ENCODE measurements at regions not wholly inside any gene's neighbourhood (a gene's known extent, or its start where the extent isn't known, plus 50 kb on each side); places are given as distances from the start of the nearest gene placed in this dataset.

- Histone ChIP-seq H2BK15ac (ENCODE audit: low read length) (no peak overlapping the region), H3K23me2 (ENCODE audit: low read depth, low read length) (no peaks in the 10 kb centered on the region), H2BK12ac (ENCODE audit: low read depth, low read length) (no peak overlapping the region), H3K23ac (ENCODE audit: insufficient read length) (no peak overlapping the region), H3K4ac (replicated peaks; ENCODE audit: insufficient read length, low read depth, low read length) (no peak overlapping the region), H3K9me3 (ENCODE audit: insufficient read depth in 2 of 2, low read depth in 1 of 2, low read length in 1 of 2) (no peaks in the 10 kb centered on the region), H2AFZ (ENCODE audit: low read length) (peak overlapping the region; percentile 59; the same call in 1 of the 2 replicates), H3K18ac (ENCODE audit: extremely low read depth, low read length) (no peak overlapping the region), H3K9ac (replicated peaks in 1 of 4; ENCODE audit: extremely low read depth in 1 of 4, low read depth in 3 of 4, low read length in 3 of 4) (no peak overlapping the region), H3K79me2 (ENCODE audit: control insufficient read depth in 1 of 2, insufficient read depth in 2 of 2, low read length in 2 of 2) (no peaks in the 10 kb centered on the region), H4K91ac (replicated peaks; ENCODE audit: insufficient read length, low read length) (no peak overlapping the region), H2BK120ac (replicated peaks; ENCODE audit: low read depth, low read length) (no peak overlapping the region), H3K27ac (ENCODE audit: low read depth, low read length) (no peak overlapping the region), H3K56ac (replicated peaks; ENCODE audit: insufficient read length, low read depth, low read length) (no peak overlapping the region), H2BK5ac (ENCODE audit: low read depth, low read length) (no peak overlapping the region), H3K79me1 (ENCODE audit: low read depth, low read length) (no peaks in the 10 kb centered on the region), H3K4me1 (replicated peaks in 1 of 4; ENCODE audit: control insufficient read depth in 3 of 4, insufficient read depth in 4 of 4, low read length in 3 of 4) (no peaks in the 10 kb centered on the region), H2BK20ac (ENCODE audit: low read length) (no peak overlapping the region), H3K36me3 (ENCODE audit: control insufficient read depth in 2 of 4, insufficient read depth in 4 of 4, low read length in 3 of 4) (no peaks in the 10 kb centered on the region), H3K27me3 (replicated peaks in 1 of 4; ENCODE audit: control insufficient read depth in 3 of 4, extremely low read depth in 1 of 4, insufficient read depth in 3 of 4, low read length in 3 of 4) (no peaks in the 10 kb centered on the region), H4K5ac (ENCODE audit: insufficient read length, low read depth, low read length) (no peak overlapping the region), H3K4me3 (ENCODE audit: extremely low read depth in 1 of 4, insufficient read depth in 2 of 4, low read depth in 3 of 4, low read length in 4 of 4) (no peak overlapping the region), H4K20me1 (replicated peaks in 1 of 2; ENCODE audit: control insufficient read depth in 1 of 2, insufficient read depth in 2 of 2, low read length in 2 of 2) (no peaks in the 10 kb centered on the region), H2AK5ac (ENCODE audit: low read depth, low read length) (no peak overlapping the region), H4K8ac (ENCODE audit: extremely low read depth, insufficient read depth, low read length) (no peak overlapping the region), H3K4me2 (ENCODE audit: insufficient read depth in 1 of 2, low read depth in 2 of 2, low read length in 2 of 2) (no peak overlapping the region), H3K14ac (ENCODE audit: insufficient read length) (no peak overlapping the region)
- TF ChIP-seq CTCF (IDR thresholded peaks at IDR 0.05; ENCODE audit: control extremely low read depth in 1 of 3, insufficient read depth in 1 of 3, low read depth in 1 of 3, low read length in 3 of 3) (peak in 1 of 3 experiments; percentile 9; a peak in 1 of 4 replicates), TBP (IDR thresholded peaks at IDR 0.05; ENCODE audit: low read depth, low read length) (no peak), RAD21 (IDR thresholded peaks at IDR 0.05 in 1 of 2, conservative IDR thresholded peaks at IDR 0.05 in 1 of 2; ENCODE audit: low read depth in 2 of 2, low read length in 2 of 2) (peak; percentile 28 to 41)
- FAIRE-seq (no peak), DNase-seq (ENCODE audit: low read depth in 1 of 2, low spot score in 2 of 2) (no peak)
- ChIA-PET CTCF (ENCODE audit: partially characterized antibody) (interaction anchor here (0.7 kb wide), 1 partner anchor 78 kb away, joined by 3 read pairs; no protein-coding TSS in a partner anchor), POLR2A (ENCODE audit: partially characterized antibody) (no interaction called here)
- 92% methylated on average over 2 of the region's 2 CpGs; no CpG with 5 or more reads in 1 of the 2 experiments for WGBS, 2 experiments (ENCODE audit: extremely low coverage in 1 of 2, insufficient coverage in 1 of 2, insufficient read length in 1 of 2, insufficient replicate concordance in 2 of 2, low coverage in 1 of 2, low lambda C conversion rate in 2 of 2, missing lambda C conversion rate in 1 of 2)
These were observed 295.3 kb downstream of the CDH7 start for GRCh38 chr18:66046032-66046602.
